Stimulated activated CD4-positive, alpha-beta T cell treated with anti-CD3 and anti-CD28 coated beads, Interleukin-12 subunit alpha, Interleukin-12 subunit beta, amount 100 ng/mL, for 4 hours (primary cell): ENCODE measurements at regions not wholly inside any gene's neighbourhood (a gene's known extent, or its start where the extent isn't known, plus 50 kb on each side); places are given as distances from the start of the nearest gene placed in this dataset.
"Not testable (repeated sequence)": the region's sequence is repeated elsewhere in the genome, so short reads cannot be mapped to it uniquely, and the experiment has no call there.

Experiments
- DNase-seq: peaks from one replicate; pipeline ENCODE4 v3.0.0-alpha.2; 2020

- no peak for DNase-seq
Observed at GRCh38 chr12:76666290-76666835, 97.6 kb upstream of the ZDHHC17 start.

- DNase-seq, result no peak
Observed at GRCh38 chr12:76669981-76670380, 93.9 kb upstream of the ZDHHC17 start.

- no peak for DNase-seq
Observed at GRCh38 chr12:76670776-76671175, 93.1 kb upstream of the ZDHHC17 start.

- no peak for DNase-seq
Observed at GRCh38 chr12:76674669-76675315, 89.1 kb upstream of the ZDHHC17 start.

- not testable (repeated sequence) for DNase-seq
Observed at GRCh38 chr12:76676261-76676660, 87.7 kb upstream of the ZDHHC17 start.

GRCh38 chr12:76678992-76679391 is 84.9 kb upstream of the ZDHHC17 start:
- no peak for DNase-seq

- DNase-seq, result no peak
Observed at GRCh38 chr12:76679778-76680177, 84.1 kb upstream of the ZDHHC17 start.

GRCh38 chr12:76680940-76681339 is 83.0 kb upstream of the ZDHHC17 start:
- DNase-seq, result no peak

- DNase-seq, result no peak
Observed at GRCh38 chr12:76685246-76685678, 78.7 kb upstream of the ZDHHC17 start.

- no peak for DNase-seq
Observed at GRCh38 chr12:76687981-76688380, 75.9 kb upstream of the ZDHHC17 start.

- DNase-seq, result no peak
Observed at GRCh38 chr12:76688631-76689030, 75.3 kb upstream of the ZDHHC17 start.

GRCh38 chr12:76690921-76691700 is 72.8 kb upstream of the ZDHHC17 start:
- no peak for DNase-seq

- DNase-seq, result no peak
Observed at GRCh38 chr12:76692846-76693245, 71.1 kb upstream of the ZDHHC17 start.

GRCh38 chr12:76694369-76694768 is 69.5 kb upstream of the ZDHHC17 start:
- DNase-seq, result no peak

- DNase-seq, result no peak
Observed at GRCh38 chr12:76696186-76696585, 67.7 kb upstream of the ZDHHC17 start.

- DNase-seq, result no peak
Observed at GRCh38 chr12:76697849-76698248, 66.1 kb upstream of the ZDHHC17 start.

- DNase-seq, result no peak
Observed at GRCh38 chr12:76698316-76698715, 65.6 kb upstream of the ZDHHC17 start.

GRCh38 chr12:76698966-76699365 is 64.9 kb upstream of the ZDHHC17 start:
- DNase-seq, result no peak

- DNase-seq, result no peak
Observed at GRCh38 chr12:76701690-76702089, 62.2 kb upstream of the ZDHHC17 start.

GRCh38 chr12:76702946-76703345 is 61.0 kb upstream of the ZDHHC17 start:
- DNase-seq, result no peak

- DNase-seq, result no peak
Observed at GRCh38 chr12:76704693-76705092, 59.2 kb upstream of the ZDHHC17 start.

- DNase-seq, result no peak
Observed at GRCh38 chr12:76706101-76706500, 57.8 kb upstream of the ZDHHC17 start.

GRCh38 chr12:76706761-76707160 is 57.2 kb upstream of the ZDHHC17 start:
- DNase-seq, result no peak

- DNase-seq, result no peak
Observed at GRCh38 chr12:76707772-76708171, 56.1 kb upstream of the ZDHHC17 start.
